ENCODE measurements at regions not wholly inside any gene's neighbourhood (a gene's known extent, or its start where the extent isn't known, plus 50 kb on each side); places are given as distances from the start of the nearest gene placed in this dataset.

- DNase-seq = no peak
Observed at GRCh38 chr14:65360144-65360784, 52.3 kb upstream of the FUT8 start.

DNA sequence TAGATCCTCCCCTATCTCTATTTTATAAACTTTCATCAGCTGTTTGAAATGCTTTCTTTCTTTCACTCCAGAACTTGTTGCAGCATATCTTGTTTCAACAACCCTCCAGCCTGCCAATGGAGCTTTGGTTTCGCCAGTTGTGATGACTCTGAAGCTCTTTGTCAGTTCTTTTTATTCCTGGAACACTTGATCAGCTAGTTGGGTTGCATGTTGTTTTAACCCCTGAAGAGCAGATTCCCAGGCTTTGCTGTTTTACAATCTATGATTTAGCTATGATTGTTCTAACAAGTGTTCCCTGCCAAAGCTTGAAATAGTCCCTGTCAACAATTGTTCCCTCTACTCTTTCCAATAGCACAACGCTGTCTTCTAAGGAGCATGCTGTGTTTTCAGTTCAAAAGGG lies 50.6 kb upstream of the FUT8 start:
- DNase-seq = no peak
